ENCODE measurements at regions not wholly inside any gene's neighbourhood (a gene's known extent, or its start where the extent isn't known, plus 50 kb on each side); places are given as distances from the start of the nearest gene placed in this dataset.

GRCh38 chr10:111923032-111923431 is 260.5 kb downstream of the GPAM start:
- Histone ChIP-seq H3K27me3 (no peaks in the 10 kb centered on the region), H3K9me3 (ENCODE audit: low read depth) (no peaks in the 10 kb centered on the region)
- TF ChIP-seq CTCF (IDR thresholded peaks at IDR 0.05; ENCODE audit: low read depth, low read length) = no peak

GRCh38 chr10:111926286-111926685 is 257.3 kb downstream of the GPAM start:
- DNase-seq (ENCODE audit: low read depth in 1 of 2, low spot score in 1 of 2) = no peak
- no peaks in the 10 kb centered on the region for H3K9me3 ChIP-seq (ENCODE audit: low read depth)
- H3K27ac ChIP-seq = no peak overlapping the region
- H3K27me3 ChIP-seq = no peaks in the 10 kb centered on the region
- TF ChIP-seq CTCF (IDR thresholded peaks at IDR 0.05; ENCODE audit: low read depth, low read length) = no peak
- no peaks in the 10 kb centered on the region for H3K36me3 ChIP-seq
- no peaks in the 10 kb centered on the region for H3K4me1 ChIP-seq (ENCODE audit: low read depth)
- H3K4me3 ChIP-seq = no peak overlapping the region

More at GRCh38 chr10:111923032-111923431, 260.5 kb downstream of the GPAM start:
- DNase-seq (ENCODE audit: low read depth in 1 of 2, low spot score in 1 of 2) = no peak
- Histone ChIP-seq H3K36me3 (no peaks in the 10 kb centered on the region), H3K27ac (no peak overlapping the region), H3K4me1 (ENCODE audit: low read depth) (no peaks in the 10 kb centered on the region), H3K4me3 (no peak overlapping the region)

GRCh38 chr10:111933937-111934336 is 249.6 kb downstream of the GPAM start:
- no peak for DNase-seq (ENCODE audit: low read depth in 1 of 2, low spot score in 1 of 2)
- H3K27ac ChIP-seq = no peak overlapping the region
- H3K4me3 ChIP-seq = no peak overlapping the region
- TF ChIP-seq CTCF (IDR thresholded peaks at IDR 0.05; ENCODE audit: low read depth, low read length) = no peak
- H3K27me3 ChIP-seq = no peaks in the 10 kb centered on the region
- no peaks in the 10 kb centered on the region for H3K9me3 ChIP-seq (ENCODE audit: low read depth)
- no peaks in the 10 kb centered on the region for H3K36me3 ChIP-seq
- no peaks in the 10 kb centered on the region for H3K4me1 ChIP-seq (ENCODE audit: low read depth)

GRCh38 chr10:111934931-111935330 is 248.6 kb downstream of the GPAM start:
- Histone ChIP-seq H3K4me3 (no peak overlapping the region), H3K4me1 (ENCODE audit: low read depth) (no peaks in the 10 kb centered on the region), H3K9me3 (ENCODE audit: low read depth) (no peaks in the 10 kb centered on the region), H3K36me3 (no peaks in the 10 kb centered on the region), H3K27ac (no peak overlapping the region), H3K27me3 (no peaks in the 10 kb centered on the region)
- no peak for DNase-seq (ENCODE audit: low read depth in 1 of 2, low spot score in 1 of 2)
- TF ChIP-seq CTCF (IDR thresholded peaks at IDR 0.05; ENCODE audit: low read depth, low read length) = no peak

GRCh38 chr10:111936143-111936542 is 247.4 kb downstream of the GPAM start:
- Histone ChIP-seq H3K36me3 (no peaks in the 10 kb centered on the region), H3K27ac (no peak overlapping the region), H3K4me3 (no peak overlapping the region), H3K27me3 (no peaks in the 10 kb centered on the region), H3K9me3 (ENCODE audit: low read depth) (no peaks in the 10 kb centered on the region), H3K4me1 (ENCODE audit: low read depth) (no peaks in the 10 kb centered on the region)
- DNase-seq (ENCODE audit: low read depth in 1 of 2, low spot score in 1 of 2) = no peak
- no peak for TF ChIP-seq CTCF (IDR thresholded peaks at IDR 0.05; ENCODE audit: low read depth, low read length)

- no peak for TF ChIP-seq CTCF (IDR thresholded peaks at IDR 0.05; ENCODE audit: low read depth, low read length)
- DNase-seq (ENCODE audit: low read depth in 1 of 2, low spot score in 1 of 2) = no peak
- Histone ChIP-seq H3K36me3 (no peaks in the 10 kb centered on the region), H3K27ac (no peak overlapping the region), H3K9me3 (ENCODE audit: low read depth) (no peaks in the 10 kb centered on the region), H3K27me3 (no peaks in the 10 kb centered on the region), H3K4me1 (ENCODE audit: low read depth) (no peaks in the 10 kb centered on the region), H3K4me3 (no peak overlapping the region)
Observed at GRCh38 chr10:111944331-111944730, 239.2 kb downstream of the GPAM start.

All from cardiac muscle cell (in vitro differentiated cells and primary cell).